Coronary artery (tissue), 2 donors: ENCODE measurements at regions not wholly inside any gene's neighbourhood (a gene's known extent, or its start where the extent isn't known, plus 50 kb on each side); places are given as distances from the start of the nearest gene placed in this dataset.

Experiments
- DNase-seq: peaks from one replicate; pipeline ENCODE4 v3.0.0-alpha.2; 2017; ENCODE audit warnings: low spot score
- H3K27ac ChIP-seq, 2 donors: fragments of 200-600 bp; sonication (generic); one replicate each; pipeline ENCODE4 v1.5.1; 2016 to 2019
- H3K4me3 ChIP-seq: fragments of 200-600 bp; sonication (generic); 2 replicates; pipeline ENCODE4 v1.5.1; 2016; ENCODE audit warnings: mild to moderate bottlenecking, moderate library complexity
- TF ChIP-seq, protein P1 (sequence below): fragments of 200-600 bp; sonication (generic); IDR thresholded peaks from one replicate; pipeline ENCODE4 v1.5.1; 2019; ENCODE audit warnings: antibody characterized with exemption

DNA sequence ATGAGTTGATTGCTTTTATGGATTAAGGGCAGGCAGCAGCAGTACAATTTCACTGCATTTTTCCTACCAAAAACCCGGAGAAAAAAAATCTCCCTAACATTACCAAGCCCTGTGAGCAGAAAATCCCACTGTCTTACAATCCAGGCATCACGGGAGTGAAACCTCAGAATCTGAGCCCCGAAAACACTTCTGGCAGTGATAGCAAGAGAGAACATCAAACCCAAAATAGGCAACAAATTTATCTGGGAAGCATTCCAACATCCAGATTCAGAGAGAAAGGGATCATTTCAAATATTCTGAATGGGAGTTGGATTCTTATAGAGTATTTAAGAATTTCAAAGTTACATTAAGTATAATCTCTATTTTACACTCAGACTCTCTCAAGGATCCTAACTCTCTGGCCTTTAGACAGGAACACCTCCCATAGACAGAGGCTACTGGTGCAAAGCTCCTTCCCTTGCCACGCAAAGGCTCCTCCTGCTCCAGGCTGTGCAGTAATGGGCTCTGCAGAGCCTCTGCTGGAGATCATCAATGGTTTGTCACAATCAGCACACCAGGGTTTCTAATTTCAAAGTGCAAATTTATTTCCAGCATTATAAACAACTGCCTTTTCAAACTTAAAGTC lies 256.9 kb downstream of the PARM1 start:
- no peak overlapping the region for H3K27ac ChIP-seq

DNA sequence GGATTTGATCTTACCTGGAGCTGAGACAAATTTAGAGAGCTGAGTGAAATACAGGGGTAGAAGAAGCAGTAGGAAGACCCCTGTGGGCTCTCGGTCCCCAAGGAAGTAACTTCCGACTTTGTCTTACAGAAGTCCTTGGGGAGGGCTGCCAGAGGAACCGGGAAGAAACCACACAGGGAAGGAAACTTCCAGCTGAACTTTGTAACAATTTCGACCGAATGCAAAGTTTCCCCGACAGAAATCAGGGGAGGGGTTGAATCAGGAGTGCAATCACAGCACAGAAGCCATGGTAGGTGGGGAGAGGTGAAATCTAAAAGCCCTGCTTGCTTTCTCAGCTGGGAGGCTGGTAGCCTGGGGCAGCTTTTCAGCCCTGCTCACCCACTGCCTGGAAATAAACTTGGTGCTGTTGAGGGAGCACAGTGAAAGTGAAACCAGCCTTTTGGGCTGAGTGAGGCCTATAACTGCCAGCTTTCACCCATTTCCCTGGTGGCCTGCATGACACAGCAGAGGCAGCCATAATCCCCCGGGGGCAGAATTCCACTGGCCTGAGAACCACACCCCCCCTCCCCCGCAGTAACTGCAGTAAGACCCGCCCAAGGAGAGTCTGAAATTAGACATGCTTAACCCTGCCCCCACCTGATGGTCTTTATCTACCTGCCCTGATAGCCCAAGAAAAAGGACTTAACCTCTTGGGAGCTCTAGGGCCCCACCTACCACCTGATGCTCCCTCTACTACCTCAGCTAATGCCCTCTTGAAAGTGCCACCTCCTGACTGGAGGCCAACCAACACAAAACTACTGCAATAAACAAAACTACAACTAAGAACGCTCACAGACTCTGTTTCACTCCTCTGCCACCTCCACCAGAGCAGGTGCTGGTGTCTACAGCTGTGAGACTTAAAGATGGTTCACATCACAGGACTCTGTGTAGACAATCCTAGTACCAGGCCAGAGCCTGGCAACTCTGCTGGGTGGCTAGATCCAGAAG lies 248.2 kb downstream of the PARM1 start:
- Histone ChIP-seq H3K4me3 (peak overlapping the region; percentile 48), H3K27ac (peak overlapping the region in 1 of 2 donors; percentile 53)
- TF ChIP-seq, protein P1, sequence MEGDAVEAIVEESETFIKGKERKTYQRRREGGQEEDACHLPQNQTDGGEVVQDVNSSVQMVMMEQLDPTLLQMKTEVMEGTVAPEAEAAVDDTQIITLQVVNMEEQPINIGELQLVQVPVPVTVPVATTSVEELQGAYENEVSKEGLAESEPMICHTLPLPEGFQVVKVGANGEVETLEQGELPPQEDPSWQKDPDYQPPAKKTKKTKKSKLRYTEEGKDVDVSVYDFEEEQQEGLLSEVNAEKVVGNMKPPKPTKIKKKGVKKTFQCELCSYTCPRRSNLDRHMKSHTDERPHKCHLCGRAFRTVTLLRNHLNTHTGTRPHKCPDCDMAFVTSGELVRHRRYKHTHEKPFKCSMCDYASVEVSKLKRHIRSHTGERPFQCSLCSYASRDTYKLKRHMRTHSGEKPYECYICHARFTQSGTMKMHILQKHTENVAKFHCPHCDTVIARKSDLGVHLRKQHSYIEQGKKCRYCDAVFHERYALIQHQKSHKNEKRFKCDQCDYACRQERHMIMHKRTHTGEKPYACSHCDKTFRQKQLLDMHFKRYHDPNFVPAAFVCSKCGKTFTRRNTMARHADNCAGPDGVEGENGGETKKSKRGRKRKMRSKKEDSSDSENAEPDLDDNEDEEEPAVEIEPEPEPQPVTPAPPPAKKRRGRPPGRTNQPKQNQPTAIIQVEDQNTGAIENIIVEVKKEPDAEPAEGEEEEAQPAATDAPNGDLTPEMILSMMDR, result no peak
- DNase-seq, result no peak

More for the DNA sequence above, 256.9 kb downstream of the PARM1 start:
- DNase-seq, result no peak
- TF ChIP-seq, protein P1, result no peak
- no peak overlapping the region for H3K4me3 ChIP-seq

DNA sequence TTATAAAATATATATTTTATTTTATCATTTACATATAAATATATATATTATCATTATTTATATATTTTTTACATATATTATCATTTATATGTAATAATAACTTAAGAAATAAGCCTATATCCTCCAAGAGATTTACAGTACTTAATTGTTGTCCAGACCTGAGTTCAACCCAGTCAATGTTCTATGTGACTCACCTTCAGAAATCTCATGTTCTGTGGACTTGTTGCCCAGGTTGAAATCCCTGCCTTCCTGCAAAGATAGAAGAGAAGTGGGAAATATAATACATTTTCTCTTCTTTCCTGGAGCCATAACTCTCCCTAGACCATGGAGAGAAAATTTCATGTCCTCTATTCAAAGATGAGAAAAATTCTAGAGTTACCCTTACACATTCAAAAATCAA lies 247.3 kb downstream of the PARM1 start:
- TF ChIP-seq, protein P1, result no peak
- no peak overlapping the region for H3K27ac ChIP-seq
- H3K4me3 ChIP-seq, result no peak overlapping the region
- DNase-seq, result no peak

DNA sequence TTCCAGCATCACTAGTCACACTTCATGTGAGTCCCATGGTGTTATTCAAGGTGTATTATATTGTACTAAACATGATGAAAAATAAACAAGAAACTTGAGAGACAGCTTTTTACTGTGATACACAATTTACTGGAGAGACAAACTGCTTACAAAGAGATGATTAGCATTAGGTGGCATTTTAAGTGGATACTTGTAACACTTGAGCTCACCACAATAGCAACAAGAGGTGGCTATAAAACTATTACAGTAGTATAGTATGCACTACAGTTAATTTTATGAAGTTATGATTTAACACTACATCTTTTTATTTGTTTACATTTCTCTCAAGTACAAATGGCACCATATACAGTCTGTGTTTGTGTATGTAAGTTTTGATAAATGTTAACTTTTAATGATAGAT lies 246.6 kb downstream of the PARM1 start:
- Histone ChIP-seq H3K27ac (no peak overlapping the region), H3K4me3 (no peak overlapping the region)
- DNase-seq, result no peak
- TF ChIP-seq, protein P1, result no peak

DNA sequence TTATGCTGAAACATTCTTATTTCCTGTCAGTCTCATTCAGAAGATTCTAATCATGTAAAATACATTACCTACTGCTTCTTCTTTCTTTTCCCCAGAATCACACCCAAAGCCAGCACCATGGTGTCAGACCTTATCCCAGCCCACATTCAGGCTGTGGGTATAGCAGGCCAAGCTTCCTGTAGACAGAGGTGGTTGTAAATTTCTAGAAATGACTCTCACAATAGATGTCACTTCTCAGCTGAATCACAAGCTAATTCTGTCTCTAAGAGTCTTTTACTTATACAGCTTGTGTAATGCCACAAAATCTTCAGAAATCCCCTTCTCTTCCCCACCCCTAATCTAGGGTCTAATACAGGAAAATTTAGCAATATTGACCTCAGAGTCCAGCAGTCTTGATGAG lies 239.6 kb downstream of the PARM1 start:
- Histone ChIP-seq H3K27ac (no peak overlapping the region), H3K4me3 (no peak overlapping the region)
- TF ChIP-seq, protein P1, result no peak
- no peak for DNase-seq

DNA sequence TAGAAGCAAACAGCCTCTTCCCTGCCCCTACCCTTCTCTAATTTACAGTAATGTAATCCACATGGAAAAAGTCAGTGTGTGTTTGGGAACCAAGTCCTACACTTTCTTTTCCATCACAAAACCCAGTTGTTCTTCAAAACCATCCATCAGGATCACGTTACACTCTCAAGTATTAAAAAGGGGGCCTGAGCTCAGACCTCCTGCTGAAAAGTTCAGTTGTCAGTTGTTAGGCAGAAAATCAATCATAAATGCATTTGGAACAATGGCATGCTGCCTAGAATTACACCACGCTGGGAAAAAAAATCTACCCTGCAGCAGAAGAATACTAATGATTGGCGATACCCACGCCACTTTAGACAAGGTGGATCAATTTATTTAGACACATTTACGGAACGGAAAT lies 236.5 kb downstream of the PARM1 start:
- TF ChIP-seq, protein P1, result no peak
- DNase-seq, result no peak
- Histone ChIP-seq H3K4me3 (no peak overlapping the region), H3K27ac (no peak overlapping the region)

DNA sequence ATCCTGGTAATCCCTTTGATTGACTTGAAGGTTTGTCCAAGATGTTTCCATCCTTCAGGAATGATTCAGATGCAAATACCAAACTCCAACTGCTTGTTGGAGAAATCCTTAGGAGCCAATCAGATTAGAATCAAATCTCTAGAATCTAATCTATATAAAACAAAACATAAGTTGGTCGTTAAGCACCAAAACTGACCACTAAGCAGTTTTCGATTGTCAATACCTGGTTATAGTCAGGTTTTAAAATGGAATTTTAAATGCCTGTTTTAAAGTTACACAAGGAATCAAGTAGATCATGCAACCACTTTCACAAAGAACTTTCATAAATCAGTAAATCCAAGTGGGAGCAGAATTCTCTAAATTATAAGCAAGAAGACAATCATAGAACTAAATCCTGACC lies 236.1 kb downstream of the PARM1 start:
- Histone ChIP-seq H3K27ac (no peak overlapping the region), H3K4me3 (no peak overlapping the region)
- TF ChIP-seq, protein P1, result no peak
- no peak for DNase-seq
